ENCODE measurements at regions not wholly inside any gene's neighbourhood (a gene's known extent, or its start where the extent isn't known, plus 50 kb on each side); places are given as distances from the start of the nearest gene placed in this dataset.

- no peak overlapping the region for H3K4ac ChIP-seq (ENCODE audit: low read depth, low read length)
- DNase-seq = no peak
- H3K36me3 ChIP-seq (ENCODE audit: control insufficient read depth, insufficient read depth, low read length) = no peaks in the 10 kb centered on the region
- no peak overlapping the region for H4K8ac ChIP-seq (ENCODE audit: low read depth in 2 of 2, low read length in 2 of 2)
- H2BK20ac ChIP-seq (ENCODE audit: low read depth, low read length) = no peak overlapping the region
- H3K14ac ChIP-seq (replicated peaks; ENCODE audit: low read depth, low read length) = no peak overlapping the region
- H3K4me1 ChIP-seq (ENCODE audit: control insufficient read depth, insufficient read depth, low read length) = no peaks in the 10 kb centered on the region
- dilution Hi-C loops (cut with HindIII; ENCODE audit: low sequenced_read_pairs, unreplicated experiment) = no loop called here
- H3K4me3 ChIP-seq (ENCODE audit: insufficient read depth, low read depth, low read length) = no peak overlapping the region
- intact Hi-C loops (cut with micrococcal nuclease) = no loop called here
- H2AK5ac ChIP-seq (ENCODE audit: low read depth, low read length) = no peak overlapping the region
- no peak overlapping the region for H2BK120ac ChIP-seq (ENCODE audit: low read depth, low read length)
- in situ Hi-C loops (cut with MboI; ENCODE audit: low sequenced_read_pairs) = loop anchor here (25.0 kb wide), 1 partner anchor 111 kb away; no protein-coding TSS in a partner anchor
- H3K79me1 ChIP-seq (ENCODE audit: low read depth in 1 of 2, low read length in 2 of 2) = no peaks in the 10 kb centered on the region
- H2AFZ ChIP-seq (replicated peaks; ENCODE audit: low read length, poor library complexity) = no peak overlapping the region
- H4K5ac ChIP-seq (ENCODE audit: low read depth, low read length) = no peak overlapping the region
- no peak overlapping the region for H2AK9ac ChIP-seq (replicated peaks; ENCODE audit: low read depth, low read length, poor library complexity)
- H4K91ac ChIP-seq (ENCODE audit: insufficient read depth, low read depth, low read length) = no peak overlapping the region
- TF ChIP-seq POLR2A (IDR thresholded peaks at IDR 0.05; ENCODE audit: low read depth, low read length) = no peak
- TF ChIP-seq NFE2L2 (IDR thresholded peaks at IDR 0.05; ENCODE audit: low read depth, low read length) = no peak
- TF ChIP-seq, protein P1, sequence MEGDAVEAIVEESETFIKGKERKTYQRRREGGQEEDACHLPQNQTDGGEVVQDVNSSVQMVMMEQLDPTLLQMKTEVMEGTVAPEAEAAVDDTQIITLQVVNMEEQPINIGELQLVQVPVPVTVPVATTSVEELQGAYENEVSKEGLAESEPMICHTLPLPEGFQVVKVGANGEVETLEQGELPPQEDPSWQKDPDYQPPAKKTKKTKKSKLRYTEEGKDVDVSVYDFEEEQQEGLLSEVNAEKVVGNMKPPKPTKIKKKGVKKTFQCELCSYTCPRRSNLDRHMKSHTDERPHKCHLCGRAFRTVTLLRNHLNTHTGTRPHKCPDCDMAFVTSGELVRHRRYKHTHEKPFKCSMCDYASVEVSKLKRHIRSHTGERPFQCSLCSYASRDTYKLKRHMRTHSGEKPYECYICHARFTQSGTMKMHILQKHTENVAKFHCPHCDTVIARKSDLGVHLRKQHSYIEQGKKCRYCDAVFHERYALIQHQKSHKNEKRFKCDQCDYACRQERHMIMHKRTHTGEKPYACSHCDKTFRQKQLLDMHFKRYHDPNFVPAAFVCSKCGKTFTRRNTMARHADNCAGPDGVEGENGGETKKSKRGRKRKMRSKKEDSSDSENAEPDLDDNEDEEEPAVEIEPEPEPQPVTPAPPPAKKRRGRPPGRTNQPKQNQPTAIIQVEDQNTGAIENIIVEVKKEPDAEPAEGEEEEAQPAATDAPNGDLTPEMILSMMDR (conservative IDR thresholded peaks at IDR 0.05; ENCODE audit: low read depth, low read length) = no peak
- TF ChIP-seq MAZ (IDR thresholded peaks at IDR 0.05; ENCODE audit: borderline replicate concordance, low read depth, low read length) = no peak
- no peak for TF ChIP-seq RCOR1 (IDR thresholded peaks at IDR 0.05; ENCODE audit: insufficient replicate concordance, low read length)
- no peak for TF ChIP-seq MAFK (IDR thresholded peaks at IDR 0.05; ENCODE audit: low read depth, low read length)
- no peak for TF ChIP-seq SMC3 (IDR thresholded peaks at IDR 0.05; ENCODE audit: low read depth, low read length)
- no peak for TF ChIP-seq CHD1 (IDR thresholded peaks at IDR 0.05; ENCODE audit: low read depth, low read length)
- TF ChIP-seq FOS (IDR thresholded peaks at IDR 0.05; ENCODE audit: low read depth, low read length) = no peak
- no peak for TF ChIP-seq MXI1 (IDR thresholded peaks at IDR 0.05; ENCODE audit: borderline replicate concordance, low read depth, low read length)
- TF ChIP-seq RAD21 (IDR thresholded peaks at IDR 0.05; ENCODE audit: low read length) = no peak
- H3K9me1 ChIP-seq (ENCODE audit: insufficient read depth, low read length) = no peaks in the 10 kb centered on the region
- WGBS, 2 experiments (ENCODE audit: extremely low coverage in 2 of 2, insufficient read length in 1 of 2) = no CpG with 5 or more reads among the region's 7 CpGs
- no peak overlapping the region for H3K9ac ChIP-seq (ENCODE audit: low read depth, low read length)
- H3K4me2 ChIP-seq (ENCODE audit: low read depth, low read length) = no peak overlapping the region
- no peak overlapping the region for H3K56ac ChIP-seq (ENCODE audit: extremely low read depth, insufficient read depth, low read length)
- H2BK15ac ChIP-seq (ENCODE audit: low read depth, low read length) = no peak overlapping the region
- POLR2A ChIA-PET (ENCODE audit: unreplicated experiment) = no interaction called here
- H3K9me3 ChIP-seq (ENCODE audit: control insufficient read depth, insufficient read depth, low read length) = no peaks in the 10 kb centered on the region
- no peak overlapping the region for H2BK5ac ChIP-seq (ENCODE audit: low read depth, low read length, poor library complexity, severe bottlenecking)
- no peak overlapping the region for H3K23ac ChIP-seq (ENCODE audit: low read depth, low read length)
- BruUV-seq (replicated peaks) = no TSS peak
- CTCF ChIA-PET = no interaction called here
- no peak overlapping the region for H3K18ac ChIP-seq (ENCODE audit: low read depth, low read length)
- ATAC-seq (ENCODE audit: low read depth) = no peak
- no peaks in the 10 kb centered on the region for H4K20me1 ChIP-seq (ENCODE audit: insufficient read depth, low read length)
- no peak overlapping the region for H3K27ac ChIP-seq (ENCODE audit: insufficient read depth, low read length)
- no peaks in the 10 kb centered on the region for H3K27me3 ChIP-seq (ENCODE audit: control insufficient read depth, insufficient read depth, low read length)
Observed at GRCh38 chr4:10197952-10198351, 81.4 kb upstream of the WDR1 start.
